Esophagus mucosa (tissue), 1 donor: ENCODE measurements at regions not wholly inside any gene's neighbourhood (a gene's known extent, or its start where the extent isn't known, plus 50 kb on each side); places are given as distances from the start of the nearest gene placed in this dataset.

Experiments used
- ATAC-seq: fragments of 200-7000 bp; cut with Tn5 transposase; one replicate; pipeline ENCODE4 v1.9.1; 2020
- donor health status: DM: yes; HTN: yes; CAD: no.

- ATAC-seq, result no peak
These were observed 125.3 kb upstream of the KLF7 start for GRCh38 chr2:207290833-207291624.

GRCh38 chr2:207291625-207292252, 126.0 kb upstream of the KLF7 start:
- ATAC-seq, result no peak

- ATAC-seq, result no peak
These were observed 130.7 kb upstream of the KLF7 start for GRCh38 chr2:207296265-207296948.

GRCh38 chr2:207300817-207301216, 135.1 kb upstream of the KLF7 start:
- no peak for ATAC-seq

GRCh38 chr2:207304761-207305160, 139.0 kb upstream of the KLF7 start:
- ATAC-seq, result no peak

- no peak for ATAC-seq
These were observed 142.9 kb upstream of the KLF7 start for GRCh38 chr2:207308519-207309224.

GRCh38 chr2:207311316-207312005, 145.7 kb upstream of the KLF7 start:
- ATAC-seq, result peak; percentile 98

GRCh38 chr2:207312006-207312356, 146.2 kb upstream of the KLF7 start:
- ATAC-seq, result no peak

- no peak for ATAC-seq
These were observed 148.2 kb upstream of the KLF7 start for GRCh38 chr2:207313947-207314346.

- ATAC-seq, result no peak
These were observed 149.4 kb upstream of the KLF7 start for GRCh38 chr2:207315131-207315530.

GRCh38 chr2:207316484-207316883, 150.7 kb upstream of the KLF7 start:
- ATAC-seq, result no peak

GRCh38 chr2:207316906-207317305, 151.2 kb upstream of the KLF7 start:
- no peak for ATAC-seq

- ATAC-seq, result no peak
These were observed 151.7 kb upstream of the KLF7 start for GRCh38 chr2:207317378-207317984.

GRCh38 chr2:207318181-207318628, 152.5 kb upstream of the KLF7 start:
- ATAC-seq, result no peak

- ATAC-seq, result no peak
These were observed 153.6 kb upstream of the KLF7 start for GRCh38 chr2:207319316-207319715.

- no peak for ATAC-seq
These were observed 154.8 kb upstream of the KLF7 start for GRCh38 chr2:207320381-207321159.

GRCh38 chr2:207321514-207321913, 155.8 kb upstream of the KLF7 start:
- ATAC-seq, result no peak

GRCh38 chr2:207324001-207324400, 158.3 kb upstream of the KLF7 start:
- ATAC-seq, result no peak

GRCh38 chr2:207327513-207327912, 161.8 kb upstream of the KLF7 start:
- ATAC-seq, result no peak

- no peak for ATAC-seq
These were observed 163.2 kb upstream of the KLF7 start for GRCh38 chr2:207328944-207329386.

- peak; percentile 94 for ATAC-seq
These were observed 165.2 kb upstream of the KLF7 start for GRCh38 chr2:207330912-207331311.
